ENCODE measurements at regions not wholly inside any gene's neighbourhood (a gene's known extent, or its start where the extent isn't known, plus 50 kb on each side); places are given as distances from the start of the nearest gene placed in this dataset.
"Not testable (repeated sequence)": the region's sequence is repeated elsewhere in the genome, so short reads cannot be mapped to it uniquely, and the experiment has no call there.

DNA sequence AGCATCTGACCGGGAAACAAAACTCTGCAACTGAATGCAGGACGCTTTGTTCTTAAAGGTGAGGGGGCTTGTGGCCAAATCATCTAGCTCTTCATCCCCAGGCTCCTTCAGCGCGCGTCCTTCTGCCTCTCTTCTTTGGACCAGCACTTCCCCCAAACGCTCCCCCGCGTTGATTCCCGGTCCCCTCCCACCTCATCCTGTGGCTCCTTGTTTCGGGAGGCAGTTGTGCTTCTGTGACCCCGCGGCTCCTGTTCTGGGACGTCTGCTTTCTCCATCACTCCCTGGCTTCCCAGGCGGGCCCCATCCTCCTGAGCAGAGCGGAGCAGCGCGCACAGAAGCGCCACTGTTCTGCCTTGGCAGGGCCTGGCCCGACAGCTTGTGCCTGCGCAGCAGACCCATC lies 109.7 kb upstream of the ZNG1E start:
- not testable (repeated sequence) for H3K27me3 ChIP-seq (ENCODE audit: insufficient read depth, low read length); H3K4me3 ChIP-seq (ENCODE audit: low read length); H3K4me1 ChIP-seq (ENCODE audit: insufficient read depth, low read length); H3K27ac ChIP-seq (ENCODE audit: low read depth, low read length); H3K36me3 ChIP-seq (ENCODE audit: insufficient read depth, low read length); H3K9me3 ChIP-seq (ENCODE audit: insufficient read depth, low read depth, low read length); H3K9ac ChIP-seq (ENCODE audit: low read depth, low read length)
- 79% methylated on average over 13 of the region's 20 CpGs for WGBS

DNA sequence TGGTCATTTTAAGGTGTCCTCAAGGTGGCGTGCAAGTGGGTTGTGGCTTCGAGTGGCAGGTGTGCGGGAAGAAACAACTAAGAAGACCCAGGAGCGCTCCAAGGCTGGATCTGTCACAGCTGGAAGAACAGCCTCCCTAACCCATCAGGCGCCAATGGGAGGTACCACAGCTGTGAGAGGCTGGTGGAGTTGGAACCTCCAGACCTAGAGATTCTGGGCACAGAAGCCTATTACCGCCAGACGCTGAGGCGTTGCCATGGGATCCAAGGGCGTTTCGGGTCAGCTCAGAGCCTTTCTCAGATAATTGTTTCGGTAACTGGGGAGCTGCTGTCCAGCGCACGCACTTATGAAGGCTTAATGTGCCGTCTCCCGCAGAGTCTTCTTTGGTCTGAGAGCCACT lies 156.7 kb upstream of the ZNG1E start:
- WGBS: 63% methylated on average over 1 of the region's 15 CpGs
- not testable (repeated sequence) for H3K27me3 ChIP-seq (ENCODE audit: insufficient read depth, low read length); H3K9me3 ChIP-seq (ENCODE audit: insufficient read depth, low read depth, low read length); H3K27ac ChIP-seq (ENCODE audit: low read depth, low read length); H3K4me3 ChIP-seq (ENCODE audit: low read length); H3K9ac ChIP-seq (ENCODE audit: low read depth, low read length); H3K4me1 ChIP-seq (ENCODE audit: insufficient read depth, low read length); H3K36me3 ChIP-seq (ENCODE audit: insufficient read depth, low read length)

DNA sequence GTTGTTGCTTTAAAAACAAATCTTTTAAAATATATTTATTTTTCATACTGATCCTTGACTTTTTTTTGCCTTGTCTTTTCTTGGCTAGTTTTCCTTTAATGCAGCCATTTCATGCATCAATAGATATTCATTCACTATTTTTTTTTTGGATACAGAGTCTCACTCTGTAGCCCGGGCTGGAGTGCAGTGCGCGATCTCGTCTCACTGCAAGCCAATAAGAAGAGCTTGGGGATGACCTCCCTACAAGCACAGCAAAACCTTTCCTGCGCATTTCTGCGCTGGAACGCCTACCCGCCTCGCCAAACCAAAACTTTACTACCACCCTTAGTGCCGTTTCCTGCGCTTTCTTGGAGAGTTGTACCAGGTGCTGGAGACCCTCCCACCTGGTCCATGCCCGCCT lies 161.3 kb upstream of the ZNG1E start:
- H3K36me3 ChIP-seq (ENCODE audit: insufficient read depth, low read length); H3K4me1 ChIP-seq (ENCODE audit: insufficient read depth, low read length); H3K4me3 ChIP-seq (ENCODE audit: low read length); H3K27ac ChIP-seq (ENCODE audit: low read depth, low read length); H3K27me3 ChIP-seq (ENCODE audit: insufficient read depth, low read length); H3K9ac ChIP-seq (ENCODE audit: low read depth, low read length); H3K9me3 ChIP-seq (ENCODE audit: insufficient read depth, low read depth, low read length): not testable (repeated sequence)
- WGBS: 96% methylated on average over 11 of the region's 12 CpGs

DNA sequence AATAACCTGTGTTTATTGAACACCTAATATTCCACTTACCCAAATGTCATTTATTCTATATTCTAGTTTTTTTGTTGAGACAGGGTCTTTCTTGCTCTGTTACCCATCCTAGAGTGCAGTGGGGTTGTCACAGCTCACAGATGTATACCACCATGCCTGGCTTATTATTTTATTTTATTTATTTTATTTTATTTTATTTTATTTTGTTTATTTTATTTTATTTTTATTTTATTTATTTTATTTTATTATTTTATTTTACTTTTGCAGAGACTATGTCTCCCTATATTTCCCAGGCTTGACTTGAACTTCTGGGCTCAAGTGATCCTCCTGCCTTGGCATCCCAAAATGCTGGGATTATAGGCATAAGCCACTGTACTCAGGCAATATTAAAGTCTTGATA lies 167.8 kb upstream of the ZNG1E start:
- not testable (repeated sequence) for H3K4me3 ChIP-seq (ENCODE audit: low read length); H3K27me3 ChIP-seq (ENCODE audit: insufficient read depth, low read length); H3K4me1 ChIP-seq (ENCODE audit: insufficient read depth, low read length); H3K27ac ChIP-seq (ENCODE audit: low read depth, low read length); H3K9ac ChIP-seq (ENCODE audit: low read depth, low read length); H3K36me3 ChIP-seq (ENCODE audit: insufficient read depth, low read length); H3K9me3 ChIP-seq (ENCODE audit: insufficient read depth, low read depth, low read length)

DNA sequence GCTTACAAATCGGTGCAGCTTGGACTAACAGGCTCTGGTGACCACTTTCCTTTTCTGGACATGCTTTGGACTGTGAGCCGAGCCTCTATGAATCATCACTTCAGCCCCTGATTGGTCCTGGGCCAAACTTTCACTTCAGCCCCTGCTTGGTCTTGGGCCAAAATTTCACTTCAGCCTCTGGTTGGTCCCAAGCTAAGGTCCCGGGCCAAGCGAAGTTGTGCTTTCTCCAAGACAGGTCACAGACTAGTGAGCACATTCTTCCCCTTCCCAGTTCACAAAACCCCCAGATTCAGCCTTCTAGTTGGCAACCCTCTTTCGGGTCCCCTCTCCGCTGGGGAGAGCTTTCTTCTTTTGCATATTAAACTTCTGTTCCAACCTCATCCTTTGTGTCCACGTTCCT lies 171.0 kb upstream of the ZNG1E start:
- 90% methylated on average over 4 of the region's 7 CpGs for WGBS

DNA sequence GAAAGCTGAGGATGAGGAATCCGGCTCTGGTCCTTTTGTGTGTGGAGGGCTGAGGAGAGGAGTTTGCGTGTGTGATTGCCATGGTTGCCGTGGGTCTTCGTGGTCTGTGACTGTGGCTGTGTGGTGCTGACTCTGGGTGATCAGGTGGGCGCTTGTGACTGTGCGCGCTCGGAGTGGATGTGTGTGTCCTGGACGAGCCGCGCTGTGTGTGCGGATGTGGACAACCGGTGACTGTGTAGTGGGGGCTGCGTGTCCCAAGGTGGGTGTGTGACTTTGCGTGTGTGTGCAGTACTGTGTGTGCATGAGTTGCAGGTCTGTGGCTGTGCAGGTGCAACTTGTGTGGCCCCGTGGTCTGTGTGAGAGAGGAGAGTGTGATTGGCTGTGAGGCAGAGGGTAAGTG lies 172.0 kb upstream of the ZNG1E start:
- H3K4me3 ChIP-seq (ENCODE audit: low read length); H3K27ac ChIP-seq (ENCODE audit: low read depth, low read length); H3K9me3 ChIP-seq (ENCODE audit: insufficient read depth, low read depth, low read length); H3K4me1 ChIP-seq (ENCODE audit: insufficient read depth, low read length); H3K9ac ChIP-seq (ENCODE audit: low read depth, low read length); H3K27me3 ChIP-seq (ENCODE audit: insufficient read depth, low read length); H3K36me3 ChIP-seq (ENCODE audit: insufficient read depth, low read length): not testable (repeated sequence)
- 97% methylated on average over 9 of the region's 16 CpGs for WGBS

More for the DNA sequence above, 171.0 kb upstream of the ZNG1E start:
- not testable (repeated sequence) for H3K9ac ChIP-seq (ENCODE audit: low read depth, low read length); H3K9me3 ChIP-seq (ENCODE audit: insufficient read depth, low read depth, low read length); H3K36me3 ChIP-seq (ENCODE audit: insufficient read depth, low read length); H3K4me3 ChIP-seq (ENCODE audit: low read length); H3K27me3 ChIP-seq (ENCODE audit: insufficient read depth, low read length); H3K4me1 ChIP-seq (ENCODE audit: insufficient read depth, low read length); H3K27ac ChIP-seq (ENCODE audit: low read depth, low read length)

DNA sequence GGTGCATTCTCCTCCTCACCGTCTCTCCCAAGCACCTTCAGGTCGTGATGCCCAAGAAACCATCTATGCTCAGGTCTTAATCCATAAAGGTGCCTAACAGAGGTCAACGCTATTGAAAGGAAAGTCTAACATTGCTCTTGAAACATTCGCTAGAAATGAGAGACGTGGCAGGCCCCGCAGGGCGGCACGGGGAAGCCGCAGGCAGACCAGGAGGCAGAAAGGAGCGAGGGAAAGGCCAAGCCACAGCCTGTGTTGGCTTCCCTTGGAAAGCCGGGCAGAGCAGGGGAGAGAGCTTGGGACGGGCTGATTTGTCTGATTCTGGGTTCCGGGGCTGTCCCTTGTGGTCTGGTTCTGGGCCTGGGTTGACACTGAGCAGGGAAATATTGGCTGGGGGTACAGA lies 192.8 kb upstream of the ZNG1E start:
- H3K36me3 ChIP-seq (ENCODE audit: insufficient read depth, low read length); H3K9me3 ChIP-seq (ENCODE audit: insufficient read depth, low read depth, low read length); H3K4me1 ChIP-seq (ENCODE audit: insufficient read depth, low read length); H3K27me3 ChIP-seq (ENCODE audit: insufficient read depth, low read length); H3K27ac ChIP-seq (ENCODE audit: low read depth, low read length); H3K9ac ChIP-seq (ENCODE audit: low read depth, low read length); H3K4me3 ChIP-seq (ENCODE audit: low read length): not testable (repeated sequence)
- 90% methylated on average over 13 of the region's 13 CpGs for WGBS

DNA sequence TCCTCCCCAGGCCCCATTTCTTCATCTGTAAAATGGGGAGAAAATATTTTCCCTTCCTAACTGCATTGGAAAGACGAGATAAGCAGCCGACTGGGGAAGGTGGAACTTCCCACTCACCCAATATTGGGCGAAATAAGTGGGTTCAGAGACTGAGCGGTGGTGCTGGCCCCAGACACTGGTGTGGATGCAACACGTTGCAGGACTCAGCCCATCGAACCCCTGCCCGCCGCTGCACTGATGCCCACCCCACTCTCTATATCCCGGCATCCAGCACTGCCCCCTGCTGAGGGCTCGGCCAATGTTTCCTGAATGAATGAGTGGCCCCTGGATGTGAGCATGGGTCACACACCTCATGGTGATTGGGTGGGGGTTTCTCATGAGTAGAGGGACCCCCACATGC lies 194.4 kb upstream of the ZNG1E start:
- not testable (repeated sequence) for H3K27ac ChIP-seq (ENCODE audit: low read depth, low read length); H3K4me3 ChIP-seq (ENCODE audit: low read length); H3K27me3 ChIP-seq (ENCODE audit: insufficient read depth, low read length); H3K4me1 ChIP-seq (ENCODE audit: insufficient read depth, low read length); H3K9me3 ChIP-seq (ENCODE audit: insufficient read depth, low read depth, low read length); H3K36me3 ChIP-seq (ENCODE audit: insufficient read depth, low read length); H3K9ac ChIP-seq (ENCODE audit: low read depth, low read length)
- 89% methylated on average over 9 of the region's 10 CpGs for WGBS

DNA sequence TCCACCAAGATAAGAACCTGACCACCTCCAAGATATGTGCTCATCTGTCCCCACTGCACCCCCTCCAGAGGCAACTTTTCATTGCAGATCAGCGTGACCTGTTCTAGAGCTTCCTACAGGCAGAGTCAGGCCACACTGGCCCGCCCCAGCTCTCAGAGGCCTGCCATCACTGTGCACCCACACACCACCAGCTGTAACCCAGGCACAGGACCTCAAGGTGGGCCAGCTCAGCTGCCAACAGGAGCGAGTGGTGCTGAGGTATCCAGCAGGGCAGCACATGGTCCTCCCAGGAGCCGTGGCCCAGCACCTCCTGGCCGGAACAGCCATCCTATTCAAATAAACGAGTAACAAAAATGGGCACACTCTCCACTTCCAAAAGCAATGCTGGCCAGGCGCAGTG lies 189.9 kb upstream of the FOXD4L5 start:
- H3K27me3 ChIP-seq (ENCODE audit: insufficient read depth, low read length); H3K9ac ChIP-seq (ENCODE audit: low read depth, low read length); H3K4me3 ChIP-seq (ENCODE audit: low read length); H3K36me3 ChIP-seq (ENCODE audit: insufficient read depth, low read length); H3K4me1 ChIP-seq (ENCODE audit: insufficient read depth, low read length); H3K27ac ChIP-seq (ENCODE audit: low read depth, low read length): not testable (repeated sequence)
- H3K9me3 ChIP-seq (ENCODE audit: insufficient read depth, low read depth, low read length): peaks cover 10% of the 10 kb centered on the region; the same call in 1 of the 2 replicates
- 80% methylated on average over 3 of the region's 7 CpGs for WGBS

DNA sequence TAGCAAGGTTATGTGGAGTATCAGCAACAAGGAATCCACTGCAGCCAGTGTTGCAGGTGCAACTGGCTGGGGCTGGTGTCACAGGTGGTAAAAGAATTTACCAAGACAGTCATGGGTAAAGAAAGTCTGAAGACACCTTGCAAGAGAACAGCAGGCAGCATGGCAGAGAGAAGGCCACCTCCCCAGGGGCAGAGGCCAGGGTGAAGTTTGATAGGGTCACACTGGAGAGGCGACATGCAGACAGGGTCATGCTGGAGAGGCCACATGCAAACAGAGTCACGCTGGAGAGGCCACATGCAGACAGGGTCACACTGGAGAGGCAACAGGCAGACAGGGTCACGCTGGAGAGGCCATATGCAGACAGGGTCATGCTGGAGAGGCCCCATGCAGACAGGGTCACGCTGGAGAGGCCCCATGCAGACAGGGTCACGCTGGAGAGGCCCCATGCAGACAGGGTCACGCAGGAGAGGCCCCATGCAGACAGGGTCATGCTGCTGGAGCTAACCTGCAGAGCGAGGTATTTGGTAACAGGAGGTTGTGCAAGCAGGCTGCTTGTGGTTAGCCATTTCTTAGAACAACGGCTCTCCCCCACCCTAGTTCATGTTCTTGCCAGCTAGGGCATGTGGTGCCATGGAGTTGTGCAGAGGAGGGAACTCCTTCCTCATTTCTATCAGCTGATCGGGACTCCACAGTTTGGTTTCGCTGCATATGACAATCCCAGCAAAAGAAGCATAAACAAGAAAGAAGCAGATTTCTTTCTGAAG lies 188.2 kb upstream of the FOXD4L5 start:
- 62% methylated on average over 9 of the region's 10 CpGs for WGBS
- H3K27me3 ChIP-seq (ENCODE audit: insufficient read depth, low read length); H3K9ac ChIP-seq (ENCODE audit: low read depth, low read length); H3K4me1 ChIP-seq (ENCODE audit: insufficient read depth, low read length); H3K27ac ChIP-seq (ENCODE audit: low read depth, low read length); H3K36me3 ChIP-seq (ENCODE audit: insufficient read depth, low read length); H3K4me3 ChIP-seq (ENCODE audit: low read length): not testable (repeated sequence)
- H3K9me3 ChIP-seq (ENCODE audit: insufficient read depth, low read depth, low read length): peaks cover 16% of the 10 kb centered on the region; the same call in 1 of the 2 replicates

DNA sequence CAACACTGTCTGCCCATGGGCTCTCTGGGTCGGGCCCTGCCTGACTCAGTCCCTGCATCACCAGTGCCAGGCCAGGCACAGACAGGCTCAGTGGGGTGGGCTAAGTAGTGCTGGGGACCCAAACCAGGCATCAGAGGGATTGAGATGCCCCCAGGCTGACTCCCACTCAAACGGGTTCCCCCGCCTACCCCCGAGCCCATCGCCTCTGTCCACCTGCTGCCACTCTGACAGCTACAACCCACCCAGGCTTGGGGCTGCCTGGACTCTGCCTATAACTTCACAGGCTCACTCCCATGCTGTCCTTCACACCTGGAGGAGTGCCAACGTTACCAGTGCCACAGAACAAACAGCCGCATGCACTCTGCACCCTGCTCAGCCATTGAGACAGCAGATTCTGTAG lies 186.1 kb upstream of the FOXD4L5 start:
- peaks cover 16% of the 10 kb centered on the region; the same call in 1 of the 2 replicates for H3K9me3 ChIP-seq (ENCODE audit: insufficient read depth, low read depth, low read length)
- WGBS: 88% methylated on average over 7 of the region's 7 CpGs
- not testable (repeated sequence) for H3K27ac ChIP-seq (ENCODE audit: low read depth, low read length); H3K4me3 ChIP-seq (ENCODE audit: low read length); H3K27me3 ChIP-seq (ENCODE audit: insufficient read depth, low read length); H3K4me1 ChIP-seq (ENCODE audit: insufficient read depth, low read length); H3K9ac ChIP-seq (ENCODE audit: low read depth, low read length); H3K36me3 ChIP-seq (ENCODE audit: insufficient read depth, low read length)
